ENCODE measurements at regions not wholly inside any gene's neighbourhood (a gene's known extent, or its start where the extent isn't known, plus 50 kb on each side); places are given as distances from the start of the nearest gene placed in this dataset.

DNA sequence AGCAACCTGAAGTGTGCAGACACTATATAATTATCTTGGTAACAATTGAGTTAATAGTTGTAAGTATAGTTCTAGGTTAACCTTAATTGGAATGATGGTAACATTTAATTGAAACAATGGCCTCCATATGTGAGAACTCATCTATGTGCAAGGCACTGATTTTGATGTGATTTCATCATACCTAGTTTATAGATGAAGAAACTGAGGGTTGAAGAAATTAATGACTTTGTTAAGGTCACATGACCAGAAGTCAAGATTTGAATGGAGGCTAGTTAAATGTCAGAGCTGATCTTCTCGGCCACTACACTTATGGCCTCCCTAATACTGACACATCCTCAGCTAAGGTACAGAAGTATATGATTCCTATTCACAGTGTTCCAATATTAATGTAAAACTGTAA, 128.2 kb upstream of the PSMD7 start:
- no peaks in the 10 kb centered on the region for H3K4me1 ChIP-seq (ENCODE audit: control insufficient read depth, insufficient read depth, low read depth, low read length)

DNA sequence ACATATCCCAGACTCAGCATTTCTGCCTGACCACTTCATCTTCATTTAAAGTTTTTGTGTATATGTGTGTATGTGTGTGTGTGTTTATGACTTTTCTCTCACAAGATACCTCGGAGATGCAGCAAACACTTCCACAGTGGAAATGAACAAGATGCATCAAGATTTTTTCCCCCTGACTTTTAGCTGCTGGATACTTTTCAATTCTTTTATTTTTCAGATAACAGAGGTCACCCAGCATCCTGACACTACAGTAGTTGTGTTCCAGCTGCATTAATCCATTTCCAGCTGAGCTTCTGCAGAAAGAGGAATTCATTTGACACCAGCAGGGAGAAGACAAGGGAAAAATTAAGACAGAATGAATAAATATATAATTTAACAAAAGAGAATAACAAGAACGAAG, 130.2 kb upstream of the PSMD7 start:
- Histone ChIP-seq H2BK5ac (ENCODE audit: low read depth, low read length, poor library complexity, severe bottlenecking) (no peak overlapping the region), H3K4me1 (ENCODE audit: control insufficient read depth, insufficient read depth, low read depth, low read length) (no peaks in the 10 kb centered on the region), H2BK120ac (ENCODE audit: low read depth, low read length) (no peak overlapping the region), H3K14ac (ENCODE audit: low read length in 2 of 2) (no peak overlapping the region), H3K18ac (ENCODE audit: low read depth in 1 of 2, low read length in 2 of 2) (no peak overlapping the region), H3K9ac (ENCODE audit: low read length) (no peak overlapping the region), H3K36me3 (ENCODE audit: control insufficient read depth in 1 of 2, insufficient read depth in 2 of 2, low read depth in 1 of 2, low read length in 2 of 2) (no peaks in the 10 kb centered on the region), H3K27me3 (ENCODE audit: control insufficient read depth in 1 of 2, insufficient read depth in 1 of 2, low read length in 2 of 2) (no peaks in the 10 kb centered on the region), H2AK5ac (ENCODE audit: low read length, severe bottlenecking) (no peak overlapping the region), H3K27ac (ENCODE audit: low read length, poor library complexity, severe bottlenecking) (no peak overlapping the region), H3K4me2 (ENCODE audit: low read length, poor library complexity, severe bottlenecking) (no peak overlapping the region), H3K23ac (ENCODE audit: low read length in 2 of 2) (no peak overlapping the region), H2BK12ac (ENCODE audit: low read length in 2 of 2) (no peak overlapping the region), H3K4ac (ENCODE audit: low read depth in 1 of 2, low read length in 2 of 2) (no peak overlapping the region), H4K91ac (ENCODE audit: low read length) (no peak overlapping the region), H3K9me3 (ENCODE audit: control insufficient read depth, low read length) (peaks cover 10% of the 10 kb centered on the region), H4K8ac (ENCODE audit: low read length) (no peak overlapping the region), H2BK15ac (ENCODE audit: low read depth, poor library complexity, severe bottlenecking) (no peak overlapping the region), H3K4me3 (ENCODE audit: insufficient read depth in 1 of 2, low read depth in 1 of 2, low read length in 2 of 2) (no peak overlapping the region), H2AFZ (ENCODE audit: low read depth, low read length) (no peak overlapping the region), H3K79me1 (replicated peaks; ENCODE audit: low read length, poor library complexity, severe bottlenecking) (no peaks in the 10 kb centered on the region)
- DNase-seq: no peak
- WGBS: 58% methylated on average over 2 of the region's 2 CpGs

More for the DNA sequence above, 128.2 kb upstream of the PSMD7 start:
- H3K9me3 ChIP-seq (ENCODE audit: control insufficient read depth, low read length): no peaks in the 10 kb centered on the region
- no peak overlapping the region for H3K4ac ChIP-seq (ENCODE audit: low read depth in 1 of 2, low read length in 2 of 2)
- no peak overlapping the region for H2BK15ac ChIP-seq (ENCODE audit: low read depth, poor library complexity, severe bottlenecking)
- no peak for DNase-seq
- no peak overlapping the region for H3K14ac ChIP-seq (ENCODE audit: low read length in 2 of 2)
- H3K4me3 ChIP-seq (ENCODE audit: insufficient read depth in 1 of 2, low read depth in 1 of 2, low read length in 2 of 2): no peak overlapping the region
- WGBS: no CpG with 5 or more reads among the region's 1 CpG
- H4K91ac ChIP-seq (ENCODE audit: low read length): no peak overlapping the region
- H3K36me3 ChIP-seq (ENCODE audit: control insufficient read depth in 1 of 2, insufficient read depth in 2 of 2, low read depth in 1 of 2, low read length in 2 of 2): no peaks in the 10 kb centered on the region
- no peak overlapping the region for H3K18ac ChIP-seq (ENCODE audit: low read depth in 1 of 2, low read length in 2 of 2)
- H2AK5ac ChIP-seq (ENCODE audit: low read length, severe bottlenecking): no peak overlapping the region
- no peak overlapping the region for H3K23ac ChIP-seq (ENCODE audit: low read length in 2 of 2)
- no peaks in the 10 kb centered on the region for H3K79me1 ChIP-seq (replicated peaks; ENCODE audit: low read length, poor library complexity, severe bottlenecking)
- H3K27ac ChIP-seq (ENCODE audit: low read length, poor library complexity, severe bottlenecking): no peak overlapping the region
- no peak overlapping the region for H3K4me2 ChIP-seq (ENCODE audit: low read length, poor library complexity, severe bottlenecking)
- H2AFZ ChIP-seq (ENCODE audit: low read depth, low read length): no peak overlapping the region
- no peak overlapping the region for H2BK5ac ChIP-seq (ENCODE audit: low read depth, low read length, poor library complexity, severe bottlenecking)
- H3K27me3 ChIP-seq (ENCODE audit: control insufficient read depth in 1 of 2, insufficient read depth in 1 of 2, low read length in 2 of 2): no peaks in the 10 kb centered on the region
- H3K9ac ChIP-seq (ENCODE audit: low read length): no peak overlapping the region
- H2BK12ac ChIP-seq (ENCODE audit: low read length in 2 of 2): no peak overlapping the region
- no peak overlapping the region for H4K8ac ChIP-seq (ENCODE audit: low read length)
- H2BK120ac ChIP-seq (ENCODE audit: low read depth, low read length): no peak overlapping the region

DNA sequence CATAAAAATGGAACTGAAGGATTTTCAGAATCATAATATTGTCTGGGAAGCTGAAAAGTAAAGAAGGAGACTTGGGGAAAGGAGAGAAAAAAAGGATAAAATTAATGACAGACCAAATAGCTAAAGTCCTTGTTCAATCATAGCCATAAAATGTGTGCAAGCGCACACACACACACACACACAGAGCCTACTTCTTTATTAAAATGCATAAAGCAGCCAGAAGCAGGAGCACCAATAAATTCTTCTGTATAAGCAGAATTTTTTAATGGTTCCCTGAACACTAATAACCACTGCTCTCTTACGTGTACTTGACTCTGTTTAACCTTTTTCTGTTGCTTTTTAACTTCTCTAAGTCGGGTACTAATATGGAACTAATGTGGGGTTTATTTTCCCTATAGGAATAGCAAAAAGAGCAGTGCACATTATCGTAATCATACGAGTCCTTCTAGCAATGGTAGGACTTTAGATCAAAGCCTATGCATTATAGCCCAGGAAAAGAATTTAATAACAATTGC, 131.0 kb upstream of the PSMD7 start:
- H3K4me3 ChIP-seq (ENCODE audit: insufficient read depth in 1 of 2, low read depth in 1 of 2, low read length in 2 of 2): no peak overlapping the region
- no peaks in the 10 kb centered on the region for H3K27me3 ChIP-seq (ENCODE audit: control insufficient read depth in 1 of 2, insufficient read depth in 1 of 2, low read length in 2 of 2)
- no peak overlapping the region for H2AK5ac ChIP-seq (ENCODE audit: low read length, severe bottlenecking)
- H2BK15ac ChIP-seq (ENCODE audit: low read depth, poor library complexity, severe bottlenecking): no peak overlapping the region
- H3K27ac ChIP-seq (ENCODE audit: low read length, poor library complexity, severe bottlenecking): no peak overlapping the region
- H3K4ac ChIP-seq (ENCODE audit: low read depth in 1 of 2, low read length in 2 of 2): no peak overlapping the region
- 36% methylated on average over 2 of the region's 5 CpGs for WGBS
- no peak overlapping the region for H2BK120ac ChIP-seq (ENCODE audit: low read depth, low read length)
- DNase-seq: no peak
- H2AFZ ChIP-seq (ENCODE audit: low read depth, low read length): no peak overlapping the region
- H3K79me1 ChIP-seq (replicated peaks; ENCODE audit: low read length, poor library complexity, severe bottlenecking): no peaks in the 10 kb centered on the region
- no peak overlapping the region for H3K14ac ChIP-seq (ENCODE audit: low read length in 2 of 2)
- H3K18ac ChIP-seq (ENCODE audit: low read depth in 1 of 2, low read length in 2 of 2): no peak overlapping the region
- no peaks in the 10 kb centered on the region for H3K4me1 ChIP-seq (ENCODE audit: control insufficient read depth, insufficient read depth, low read depth, low read length)
- H2BK12ac ChIP-seq (ENCODE audit: low read length in 2 of 2): no peak overlapping the region
- no peaks in the 10 kb centered on the region for H3K36me3 ChIP-seq (ENCODE audit: control insufficient read depth in 1 of 2, insufficient read depth in 2 of 2, low read depth in 1 of 2, low read length in 2 of 2)
- no peak overlapping the region for H3K9ac ChIP-seq (ENCODE audit: low read length)
- peaks cover 18% of the 10 kb centered on the region for H3K9me3 ChIP-seq (ENCODE audit: control insufficient read depth, low read length)
- H3K23ac ChIP-seq (ENCODE audit: low read length in 2 of 2): no peak overlapping the region
- no peak overlapping the region for H2BK5ac ChIP-seq (ENCODE audit: low read depth, low read length, poor library complexity, severe bottlenecking)
- H4K91ac ChIP-seq (ENCODE audit: low read length): no peak overlapping the region
- no peak overlapping the region for H3K4me2 ChIP-seq (ENCODE audit: low read length, poor library complexity, severe bottlenecking)
- H4K8ac ChIP-seq (ENCODE audit: low read length): no peak overlapping the region

DNA sequence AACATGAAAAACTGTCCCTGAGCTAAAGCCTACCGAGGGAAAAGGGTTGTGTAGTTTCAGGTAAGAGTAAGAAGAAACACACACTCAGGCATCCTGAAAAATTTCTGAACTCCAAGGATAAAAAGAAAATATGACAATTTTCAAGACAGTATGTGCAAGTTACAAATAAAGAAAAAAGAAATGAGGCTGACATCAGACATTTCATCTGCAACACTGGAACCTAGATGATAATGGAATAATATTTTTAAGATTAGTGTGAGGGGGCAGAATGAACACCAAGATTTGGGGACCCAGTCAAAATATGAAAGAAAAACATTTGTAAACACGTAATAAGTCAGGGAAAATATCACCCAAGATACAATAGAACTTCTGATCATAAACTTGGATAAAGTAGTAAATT, 135.9 kb upstream of the PSMD7 start:
- Histone ChIP-seq H3K4me1 (ENCODE audit: control insufficient read depth, insufficient read depth, low read depth, low read length) (no peaks in the 10 kb centered on the region), H3K23ac (ENCODE audit: low read length in 2 of 2) (no peak overlapping the region)
- WGBS: 60% methylated on average over 1 of the region's 2 CpGs

More for the DNA sequence above, 135.9 kb upstream of the PSMD7 start:
- Histone ChIP-seq H2AK5ac (ENCODE audit: low read length, severe bottlenecking) (no peak overlapping the region), H3K79me1 (replicated peaks; ENCODE audit: low read length, poor library complexity, severe bottlenecking) (no peaks in the 10 kb centered on the region), H3K4ac (ENCODE audit: low read depth in 1 of 2, low read length in 2 of 2) (no peak overlapping the region), H2AFZ (ENCODE audit: low read depth, low read length) (no peak overlapping the region), H3K36me3 (ENCODE audit: control insufficient read depth in 1 of 2, insufficient read depth in 2 of 2, low read depth in 1 of 2, low read length in 2 of 2) (no peaks in the 10 kb centered on the region), H2BK5ac (ENCODE audit: low read depth, low read length, poor library complexity, severe bottlenecking) (no peak overlapping the region), H2BK12ac (ENCODE audit: low read length in 2 of 2) (no peak overlapping the region), H3K27ac (ENCODE audit: low read length, poor library complexity, severe bottlenecking) (no peak overlapping the region), H4K8ac (ENCODE audit: low read length) (no peak overlapping the region), H2BK15ac (ENCODE audit: low read depth, poor library complexity, severe bottlenecking) (no peak overlapping the region), H3K4me3 (ENCODE audit: insufficient read depth in 1 of 2, low read depth in 1 of 2, low read length in 2 of 2) (no peak overlapping the region), H3K4me2 (ENCODE audit: low read length, poor library complexity, severe bottlenecking) (no peak overlapping the region), H4K91ac (ENCODE audit: low read length) (no peak overlapping the region), H3K9me3 (ENCODE audit: control insufficient read depth, low read length) (peaks cover 26% of the 10 kb centered on the region), H3K9ac (ENCODE audit: low read length) (no peak overlapping the region), H3K14ac (ENCODE audit: low read length in 2 of 2) (no peak overlapping the region), H3K27me3 (ENCODE audit: control insufficient read depth in 1 of 2, insufficient read depth in 1 of 2, low read length in 2 of 2) (no peaks in the 10 kb centered on the region), H3K18ac (ENCODE audit: low read depth in 1 of 2, low read length in 2 of 2) (no peak overlapping the region), H2BK120ac (ENCODE audit: low read depth, low read length) (no peak overlapping the region)
- DNase-seq: no peak

Measured in mesenchymal stem cell (in vitro differentiated cells and primary cell).